ENCODE measurements at regions not wholly inside any gene's neighbourhood (a gene's known extent, or its start where the extent isn't known, plus 50 kb on each side); places are given as distances from the start of the nearest gene placed in this dataset.

DNA sequence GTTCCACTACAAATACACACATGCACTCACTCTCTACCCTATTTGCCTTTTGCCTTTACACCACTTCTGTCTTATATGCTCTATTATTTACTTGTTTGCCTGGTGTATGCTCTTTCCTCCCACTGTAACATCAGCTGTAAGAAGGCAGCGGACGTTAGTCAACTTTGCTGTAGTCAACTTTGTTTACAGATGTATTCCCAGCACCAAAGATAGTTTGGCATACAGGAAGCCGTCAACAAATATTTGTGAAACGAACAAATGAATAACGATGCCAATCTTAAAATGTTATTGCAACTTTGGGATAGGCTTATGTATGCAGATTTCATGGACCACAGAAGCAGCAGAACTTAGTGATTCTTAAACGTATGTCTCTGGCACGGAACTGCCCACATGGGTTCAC, 138.3 kb upstream of the GALNT2 start:
- TF ChIP-seq POLR2AphosphoS5 (IDR thresholded peaks at IDR 0.05) (no peak), POLR2A (IDR thresholded peaks at IDR 0.05) (no peak)
- TF ChIP-seq, protein P1, sequence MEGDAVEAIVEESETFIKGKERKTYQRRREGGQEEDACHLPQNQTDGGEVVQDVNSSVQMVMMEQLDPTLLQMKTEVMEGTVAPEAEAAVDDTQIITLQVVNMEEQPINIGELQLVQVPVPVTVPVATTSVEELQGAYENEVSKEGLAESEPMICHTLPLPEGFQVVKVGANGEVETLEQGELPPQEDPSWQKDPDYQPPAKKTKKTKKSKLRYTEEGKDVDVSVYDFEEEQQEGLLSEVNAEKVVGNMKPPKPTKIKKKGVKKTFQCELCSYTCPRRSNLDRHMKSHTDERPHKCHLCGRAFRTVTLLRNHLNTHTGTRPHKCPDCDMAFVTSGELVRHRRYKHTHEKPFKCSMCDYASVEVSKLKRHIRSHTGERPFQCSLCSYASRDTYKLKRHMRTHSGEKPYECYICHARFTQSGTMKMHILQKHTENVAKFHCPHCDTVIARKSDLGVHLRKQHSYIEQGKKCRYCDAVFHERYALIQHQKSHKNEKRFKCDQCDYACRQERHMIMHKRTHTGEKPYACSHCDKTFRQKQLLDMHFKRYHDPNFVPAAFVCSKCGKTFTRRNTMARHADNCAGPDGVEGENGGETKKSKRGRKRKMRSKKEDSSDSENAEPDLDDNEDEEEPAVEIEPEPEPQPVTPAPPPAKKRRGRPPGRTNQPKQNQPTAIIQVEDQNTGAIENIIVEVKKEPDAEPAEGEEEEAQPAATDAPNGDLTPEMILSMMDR (IDR thresholded peaks at IDR 0.05): no peak
